ENCODE measurements at regions not wholly inside any gene's neighbourhood (a gene's known extent, or its start where the extent isn't known, plus 50 kb on each side); places are given as distances from the start of the nearest gene placed in this dataset.

GRCh38 chr2:155273323-155273722 is 574.8 kb downstream of the KCNJ3 start:
- TF ChIP-seq, protein P1, sequence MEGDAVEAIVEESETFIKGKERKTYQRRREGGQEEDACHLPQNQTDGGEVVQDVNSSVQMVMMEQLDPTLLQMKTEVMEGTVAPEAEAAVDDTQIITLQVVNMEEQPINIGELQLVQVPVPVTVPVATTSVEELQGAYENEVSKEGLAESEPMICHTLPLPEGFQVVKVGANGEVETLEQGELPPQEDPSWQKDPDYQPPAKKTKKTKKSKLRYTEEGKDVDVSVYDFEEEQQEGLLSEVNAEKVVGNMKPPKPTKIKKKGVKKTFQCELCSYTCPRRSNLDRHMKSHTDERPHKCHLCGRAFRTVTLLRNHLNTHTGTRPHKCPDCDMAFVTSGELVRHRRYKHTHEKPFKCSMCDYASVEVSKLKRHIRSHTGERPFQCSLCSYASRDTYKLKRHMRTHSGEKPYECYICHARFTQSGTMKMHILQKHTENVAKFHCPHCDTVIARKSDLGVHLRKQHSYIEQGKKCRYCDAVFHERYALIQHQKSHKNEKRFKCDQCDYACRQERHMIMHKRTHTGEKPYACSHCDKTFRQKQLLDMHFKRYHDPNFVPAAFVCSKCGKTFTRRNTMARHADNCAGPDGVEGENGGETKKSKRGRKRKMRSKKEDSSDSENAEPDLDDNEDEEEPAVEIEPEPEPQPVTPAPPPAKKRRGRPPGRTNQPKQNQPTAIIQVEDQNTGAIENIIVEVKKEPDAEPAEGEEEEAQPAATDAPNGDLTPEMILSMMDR (IDR thresholded peaks at IDR 0.05), result no peak
- ATAC-seq (ENCODE audit: low read depth), result no peak
- Mint-ChIP-seq H3K4me1 (no peaks in the 10 kb centered on the region), H3K9me3 (no peaks in the 10 kb centered on the region), H3K36me3 (ENCODE audit: low read depth) (no peaks in the 10 kb centered on the region), H3K27me3 (no peaks in the 10 kb centered on the region), H3K27ac (no peak overlapping the region), H3K4me3 (no peak overlapping the region)
- CTCF ChIA-PET, result no interaction called here
- POLR2A ChIA-PET, result no interaction called here
- DNase-seq, result no peak
- intact Hi-C loops (cut with micrococcal nuclease), result no loop called here

- no peak for DNase-seq
- CTCF ChIA-PET, result no interaction called here
- TF ChIP-seq, protein P1 (IDR thresholded peaks at IDR 0.05), result no peak
- no peaks in the 10 kb centered on the region for H3K36me3 Mint-ChIP-seq (ENCODE audit: low read depth)
- POLR2A ChIA-PET, result no interaction called here
- H3K9me3 Mint-ChIP-seq, result no peaks in the 10 kb centered on the region
- H3K4me3 Mint-ChIP-seq, result no peak overlapping the region
- ATAC-seq (ENCODE audit: low read depth), result no peak
- no peaks in the 10 kb centered on the region for H3K4me1 Mint-ChIP-seq
- intact Hi-C loops (cut with micrococcal nuclease), result no loop called here
- no peaks in the 10 kb centered on the region for H3K27me3 Mint-ChIP-seq
- H3K27ac Mint-ChIP-seq, result no peak overlapping the region
Measured at GRCh38 chr2:155266583-155266982, 568.1 kb downstream of the KCNJ3 start.

- CTCF ChIA-PET, result no interaction called here
- ATAC-seq (ENCODE audit: low read depth), result no peak
- no peak for DNase-seq
- TF ChIP-seq, protein P1 (IDR thresholded peaks at IDR 0.05), result no peak
- intact Hi-C loops (cut with micrococcal nuclease), result no loop called here
- H3K27ac Mint-ChIP-seq, result no peak overlapping the region
- POLR2A ChIA-PET, result no interaction called here
- no peaks in the 10 kb centered on the region for H3K36me3 Mint-ChIP-seq (ENCODE audit: low read depth)
- no peaks in the 10 kb centered on the region for H3K9me3 Mint-ChIP-seq
- H3K27me3 Mint-ChIP-seq, result no peaks in the 10 kb centered on the region
- no peak overlapping the region for H3K4me3 Mint-ChIP-seq
- H3K4me1 Mint-ChIP-seq, result no peaks in the 10 kb centered on the region
Measured at GRCh38 chr2:155266109-155266508, 567.6 kb downstream of the KCNJ3 start.

DNA sequence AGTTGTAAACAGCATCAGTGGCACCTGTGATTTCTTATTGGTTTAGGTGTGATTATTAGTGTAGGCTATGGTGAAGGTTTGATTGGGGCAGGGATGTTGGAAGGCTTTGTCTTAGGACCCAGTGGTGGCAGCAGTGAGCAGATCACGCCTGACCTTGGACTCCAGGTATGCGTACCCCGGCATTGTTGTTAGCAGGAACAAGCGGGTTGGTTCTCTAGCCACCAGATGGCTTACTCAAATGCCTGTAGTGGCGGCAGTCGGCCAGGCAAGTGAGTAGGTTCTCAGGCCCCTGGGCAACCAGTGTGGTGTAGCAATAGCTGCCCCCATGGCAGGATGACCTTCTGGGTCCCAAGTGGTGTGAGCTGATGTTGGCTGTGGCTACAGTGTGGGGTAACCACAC is 558.3 kb downstream of the KCNJ3 start:
- ChIA-PET POLR2A (no interaction called here), CTCF (no interaction called here)
- Mint-ChIP-seq H3K27ac (no peak overlapping the region), H3K4me3 (no peak overlapping the region), H3K36me3 (ENCODE audit: low read depth) (no peaks in the 10 kb centered on the region), H3K27me3 (no peaks in the 10 kb centered on the region), H3K9me3 (no peaks in the 10 kb centered on the region), H3K4me1 (no peaks in the 10 kb centered on the region)
- intact Hi-C loops (cut with micrococcal nuclease), result no loop called here
- TF ChIP-seq, protein P1 (IDR thresholded peaks at IDR 0.05), result no peak
- DNase-seq (no peak), ATAC-seq (ENCODE audit: low read depth) (no peak)

GRCh38 chr2:155250800-155251199 is 552.3 kb downstream of the KCNJ3 start:
- ChIA-PET CTCF (no interaction called here), POLR2A (no interaction called here)
- no peaks in the 10 kb centered on the region for H3K4me1 Mint-ChIP-seq
- intact Hi-C loops (cut with micrococcal nuclease), result no loop called here
- TF ChIP-seq, protein P1 (IDR thresholded peaks at IDR 0.05), result no peak
- H3K27me3 Mint-ChIP-seq, result no peaks in the 10 kb centered on the region
- H3K4me3 Mint-ChIP-seq, result no peak overlapping the region
- DNase-seq (no peak), ATAC-seq (ENCODE audit: low read depth) (no peak)
- H3K36me3 Mint-ChIP-seq (ENCODE audit: low read depth), result no peaks in the 10 kb centered on the region
- no peak overlapping the region for H3K27ac Mint-ChIP-seq
- H3K9me3 Mint-ChIP-seq, result no peaks in the 10 kb centered on the region

Measured in activated B cell treated with CpG ODN at 0.5 μM for 24 hours (primary cell).